Activated CD8-positive, alpha-beta T cell treated with anti-CD3 and anti-CD28 coated beads for 36 hours (primary cell): ENCODE measurements at regions not wholly inside any gene's neighbourhood (a gene's known extent, or its start where the extent isn't known, plus 50 kb on each side); places are given as distances from the start of the nearest gene placed in this dataset.

Experiments used
- ATAC-seq: fragments of 200-7000 bp; cut with Tn5 transposase; one replicate; pipeline ENCODE4 v1.10.0; 2021; ENCODE audit warnings: mild to moderate bottlenecking, moderate library complexity
- CTCF ChIA-PET: fragments of 350-600 bp; sonication (Branson Sonifier 250); formaldehyde crosslinking; loops from one replicate; lab custom pipeline; 2021; ENCODE audit warnings: antibody characterized with exemption; lab: Charles Lee
- POLR2A ChIA-PET: fragments of 350-600 bp; sonication (Branson Sonifier 250); formaldehyde crosslinking; loops from one replicate; lab custom pipeline; 2021; ENCODE audit warnings: antibody characterized with exemption; lab: Charles Lee
- DNase-seq: peaks from one replicate; pipeline ENCODE4 v3.0.0-alpha.2; 2020
- H3K27ac Mint-ChIP-seq: one replicate; pipeline ENCODE4 v1.8.0; 2021; ENCODE audit warnings: mild to moderate bottlenecking, mixed read lengths
- H3K27me3 Mint-ChIP-seq: one replicate; pipeline ENCODE4 v1.8.0; 2021; ENCODE audit warnings: mixed read lengths
- H3K36me3 Mint-ChIP-seq: one replicate; pipeline ENCODE4 v1.8.0; 2021; ENCODE audit warnings: low read depth, mixed read lengths
- H3K4me1 Mint-ChIP-seq: one replicate; pipeline ENCODE4 v1.8.0; 2021; ENCODE audit warnings: low read depth, mixed read lengths
- H3K4me3 Mint-ChIP-seq: one replicate; pipeline ENCODE4 v1.8.0; 2021; ENCODE audit warnings: mild to moderate bottlenecking, moderate library complexity, mixed read lengths
- H3K9me3 Mint-ChIP-seq: one replicate; pipeline ENCODE4 v1.8.0; 2021; ENCODE audit warnings: mixed read lengths
- CTCF ChIP-seq: fragments of 200-600 bp; IDR thresholded peaks from one replicate; pipeline ENCODE4 v1.8.0; 2022; ENCODE audit warnings: antibody characterized with exemption, mild to moderate bottlenecking
- intact Hi-C: fragments of 100-400 bp; cut with micrococcal nuclease; formaldehyde crosslinking; loops from one replicate; pipeline ENCODE4 v1.10.0; 2022

GRCh38 chr5:35331956-35332950 is 102.0 kb upstream of the PRLR start:
- DNase-seq (no peak), ATAC-seq (no peak)
- intact Hi-C loops = no loop called here
- Mint-ChIP-seq H3K4me1 (no peaks in the 10 kb centered on the region), H3K36me3 (no peaks in the 10 kb centered on the region), H3K9me3 (no peaks in the 10 kb centered on the region), H3K27me3 (peaks cover 2% of the 10 kb centered on the region), H3K4me3 (no peak overlapping the region), H3K27ac (no peak overlapping the region)
- CTCF ChIA-PET = interaction anchor here (1.2 kb wide), 1 partner anchor 319 kb away, joined by 3 read pairs; no protein-coding TSS in a partner anchor
- TF ChIP-seq CTCF = no peak
- POLR2A ChIA-PET = no interaction called here

GRCh38 chr5:35325836-35326235 is 95.5 kb upstream of the PRLR start:
- DNase-seq (no peak), ATAC-seq (no peak)
- no peak overlapping the region for H3K27ac Mint-ChIP-seq
- no peak for TF ChIP-seq CTCF
- H3K4me3 Mint-ChIP-seq = no peak overlapping the region
- H3K36me3 Mint-ChIP-seq = no peaks in the 10 kb centered on the region
- intact Hi-C loops = no loop called here
- peaks cover 5% of the 10 kb centered on the region for H3K27me3 Mint-ChIP-seq
- ChIA-PET CTCF (interaction anchor here (1.5 kb wide), 1 partner anchor 52 kb away, joined by 3 read pairs; no protein-coding TSS in a partner anchor), POLR2A (no interaction called here)
- H3K9me3 Mint-ChIP-seq = peaks cover 2% of the 10 kb centered on the region
- H3K4me1 Mint-ChIP-seq = no peaks in the 10 kb centered on the region

- DNase-seq (no peak), ATAC-seq (no peak)
- no peaks in the 10 kb centered on the region for H3K36me3 Mint-ChIP-seq
- H3K4me3 Mint-ChIP-seq = no peak overlapping the region
- intact Hi-C loops = no loop called here
- no peak overlapping the region for H3K27ac Mint-ChIP-seq
- H3K27me3 Mint-ChIP-seq = peaks cover 6% of the 10 kb centered on the region
- no peak for TF ChIP-seq CTCF
- H3K9me3 Mint-ChIP-seq = peaks cover 2% of the 10 kb centered on the region
- peaks cover 8% of the 10 kb centered on the region for H3K4me1 Mint-ChIP-seq
- ChIA-PET CTCF (interaction anchor here (1.5 kb wide), 1 partner anchor 53 kb away, joined by 3 read pairs; no protein-coding TSS in a partner anchor), POLR2A (interaction anchor here (0.6 kb wide), 1 partner anchor 39 kb away, joined by 3 read pairs; no protein-coding TSS in a partner anchor)
These were observed 94.4 kb upstream of the PRLR start for GRCh38 chr5:35324679-35325078.

GRCh38 chr5:35324201-35324600 is 93.9 kb upstream of the PRLR start:
- ChIA-PET CTCF (no interaction called here), POLR2A (interaction anchor here (0.6 kb wide), 1 partner anchor 38 kb away, joined by 3 read pairs; no protein-coding TSS in a partner anchor)
- no peak for TF ChIP-seq CTCF
- Mint-ChIP-seq H3K27me3 (peaks cover 6% of the 10 kb centered on the region), H3K4me1 (peaks cover 12% of the 10 kb centered on the region), H3K9me3 (peaks cover 2% of the 10 kb centered on the region), H3K27ac (no peak overlapping the region), H3K36me3 (no peaks in the 10 kb centered on the region), H3K4me3 (no peak overlapping the region)
- intact Hi-C loops = no loop called here
- ATAC-seq = no peak
- DNase-seq = no peak

- peaks cover 9% of the 10 kb centered on the region for H3K27me3 Mint-ChIP-seq
- no peaks in the 10 kb centered on the region for H3K9me3 Mint-ChIP-seq
- ATAC-seq (peak; percentile 56), DNase-seq (no peak)
- H3K4me3 Mint-ChIP-seq = no peak overlapping the region
- TF ChIP-seq CTCF = no peak
- intact Hi-C loops = no loop called here
- peak overlapping the region; percentile 72 for H3K27ac Mint-ChIP-seq
- CTCF ChIA-PET = no interaction called here
- peaks cover 16% of the 10 kb centered on the region for H3K4me1 Mint-ChIP-seq
- POLR2A ChIA-PET = no interaction called here
- H3K36me3 Mint-ChIP-seq = no peaks in the 10 kb centered on the region
These were observed 89.7 kb upstream of the PRLR start for GRCh38 chr5:35320029-35320428.
